HCT116 (cell line): ENCODE measurements at regions not wholly inside any gene's neighbourhood (a gene's known extent, or its start where the extent isn't known, plus 50 kb on each side); places are given as distances from the start of the nearest gene placed in this dataset.

Experiments
- ATAC-seq: fragments of 200-7000 bp; cut with Tn5 transposase; 2 replicates; pipeline ENCODE4 v1.9.1; 2020; ENCODE audit warnings: mild to moderate bottlenecking, moderate library complexity
- BruUV-seq: library from RNA; stranded (reverse); fragments of 400-500 nt; replicated peaks from 2 replicates; lab custom pipeline; 2021; lab: Mats Ljungman, UMichigan
- CTCF ChIA-PET: fragments of 300-600 bp; sonication (Branson Sonifier 250); formaldehyde crosslinking; loops from one replicate; lab custom pipeline; 2021; ENCODE audit warnings: antibody characterized with exemption; lab: Charles Lee
- POLR2A ChIA-PET: fragments of 300-600, 350-600 bp; sonication (Branson Sonifier 250); formaldehyde crosslinking; loops from one replicate; lab custom pipeline; 2021; ENCODE audit warnings: antibody characterized with exemption; lab: Charles Lee
- RAD21 ChIA-PET, 2 experiments: fragments of 300-600 bp; sonication (Branson Sonifier 250); formaldehyde crosslinking; loops; one replicate each; lab custom pipeline; 2023; ENCODE audit warnings: low total read pairs in 2 of 2; ENCODE audit not compliant: uncharacterized antibody in 2 of 2, unreplicated experiment in 2 of 2, low non-redundant PET in 1 of 2; lab: Charles Lee
- DNase-seq: peaks from one replicate; pipeline ENCODE4 v3.0.0-alpha.2; 2010; ENCODE audit warnings: low read depth, low spot score
- H2AFZ ChIP-seq: fragments of 200-600 bp; shearing (Covaris generic), sonication (generic); 2 replicates; pipeline ENCODE4 v1.6.1; 2017; ENCODE audit warnings: low read depth, mixed run types, mixed read lengths, antibody characterized with exemption, low read length; ENCODE audit not compliant: poor library complexity, severe bottlenecking
- H3K27ac ChIP-seq: 2 replicates; pipeline ENCODE4 v1.5.1; 2012; ENCODE audit warnings: low read depth, low read length
- H3K27me3 ChIP-seq: fragments of 200-600 bp; sonication (generic); 2 replicates; pipeline ENCODE4 v1.6.1; 2016; ENCODE audit warnings: mixed run types, low read length, mixed read lengths; ENCODE audit not compliant: insufficient read depth
- H3K36me3 ChIP-seq, 2 experiments: fragments of 200-500 bp in 1 of 2; fragments of 200-600 bp in 1 of 2; sonication (Bioruptor generic) in 1 of 2; sonication (generic) in 1 of 2; 2 replicates each; pipeline versions ENCODE4 v1.5.1 to v1.6.1; 2014 to 2016; ENCODE audit warnings: low read length in 2 of 2, inconsistent platforms in 1 of 2, mixed read lengths in 1 of 2, mixed run types in 1 of 2; ENCODE audit not compliant: insufficient read depth in 2 of 2, control insufficient read depth in 1 of 2
- H3K4me1 ChIP-seq, 2 experiments: fragments of 200-600 bp in 1 of 2; sonication (generic) in 1 of 2; 2 replicates each; pipeline versions ENCODE4 v1.5.1 to v1.6.1; 2012 to 2017; ENCODE audit warnings: low read length in 2 of 2, inconsistent platforms in 1 of 2, mild to moderate bottlenecking in 1 of 2, mixed read lengths in 1 of 2, mixed run types in 1 of 2, moderate library complexity in 1 of 2; ENCODE audit not compliant: insufficient read depth in 2 of 2, control insufficient read depth in 1 of 2
- H3K4me2 ChIP-seq: fragments of 200-600 bp; sonication (generic); 2 replicates; pipeline ENCODE4 v1.6.1; 2017; ENCODE audit warnings: mixed run types, low read length, mixed read lengths
- H3K4me3 ChIP-seq, 2 experiments: fragments of 200-600 bp in 1 of 2; sonication (generic) in 1 of 2; replicated peaks in 1 of 2; 2 replicates each; pipeline ENCODE4 v1.5.1; 2011 to 2016; ENCODE audit warnings: low read length in 2 of 2, control low read depth in 1 of 2, low read depth in 1 of 2, mild to moderate bottlenecking in 1 of 2, mixed read lengths in 1 of 2, mixed run types in 1 of 2
- H3K79me2 ChIP-seq: fragments of 200-600 bp; sonication (generic); 2 replicates; pipeline ENCODE4 v1.6.1; 2017; ENCODE audit warnings: mild to moderate bottlenecking, mixed run types, low read length, moderate library complexity, mixed read lengths; ENCODE audit not compliant: insufficient read depth
- H3K9ac ChIP-seq: fragments of 200-600 bp; sonication (generic); 2 replicates; pipeline ENCODE4 v1.6.1; 2016; ENCODE audit warnings: low read length, mixed read lengths
- H3K9me2 ChIP-seq: fragments of 200-600 bp; sonication (generic), shearing (Covaris generic); 2 replicates; pipeline ENCODE4 v1.6.1; 2017; ENCODE audit warnings: mixed run types, mild to moderate bottlenecking, moderate library complexity; ENCODE audit not compliant: insufficient read depth
- H3K9me3 ChIP-seq, 2 experiments: fragments of 200-500 bp in 1 of 2; fragments of 200-600 bp in 1 of 2; sonication (Bioruptor generic) in 1 of 2; sonication (generic) in 1 of 2; 2 replicates each; pipeline ENCODE4 v1.6.1; 2014 to 2017; ENCODE audit warnings: low read length in 2 of 2, mixed read lengths in 2 of 2, inconsistent platforms in 1 of 2, low read depth in 1 of 2, mild to moderate bottlenecking in 1 of 2, mixed run types in 1 of 2, moderate library complexity in 1 of 2; ENCODE audit not compliant: control insufficient read depth in 1 of 2, insufficient read depth in 1 of 2
- H4K20me1 ChIP-seq: fragments of 200-600 bp; sonication (generic), shearing (Covaris generic); 2 replicates; pipeline ENCODE4 v1.6.1; 2017; ENCODE audit warnings: mixed run types, mild to moderate bottlenecking, moderate library complexity; ENCODE audit not compliant: insufficient read depth
- CEBPB ChIP-seq: IDR thresholded peaks from 2 replicates; pipeline ENCODE4 v1.6.1; 2012; ENCODE audit warnings: low read depth
- EGR1 ChIP-seq: IDR thresholded peaks from 2 replicates; pipeline ENCODE4 v1.6.1; 2012; ENCODE audit warnings: low read depth
- ELF1 ChIP-seq: IDR thresholded peaks from 2 replicates; pipeline ENCODE4 v1.6.1; 2012; ENCODE audit warnings: low read depth, borderline replicate concordance
- EZH2 ChIP-seq: fragments of 200-600 bp; sonication (generic); IDR thresholded peaks from 2 replicates; pipeline ENCODE4 v1.6.1; 2017; ENCODE audit warnings: antibody characterized with exemption, mixed run types
- EZH2phosphoT487 ChIP-seq: fragments of 200-600 bp; IDR thresholded peaks from 2 replicates; pipeline ENCODE4 v1.6.1; 2018; ENCODE audit warnings: antibody characterized with exemption, borderline replicate concordance
- POLR2A ChIP-seq: IDR thresholded peaks from 2 replicates; pipeline ENCODE4 v1.7.0; 2011; ENCODE audit warnings: borderline replicate concordance; ENCODE audit not compliant: insufficient read depth, insufficient read length; ENCODE audit errors: extremely low read depth
- POLR2AphosphoS5 ChIP-seq: IDR thresholded peaks from 2 replicates; pipeline ENCODE4 v1.6.1; 2011; ENCODE audit warnings: mild to moderate bottlenecking, low read depth, low read length, moderate library complexity
- SIN3A ChIP-seq: IDR thresholded peaks from 2 replicates; pipeline ENCODE4 v1.6.1; 2012; ENCODE audit warnings: low read depth
- SP1 ChIP-seq: IDR thresholded peaks from 2 replicates; pipeline ENCODE4 v1.6.1; 2012; ENCODE audit warnings: low read depth
- SRF ChIP-seq: IDR thresholded peaks from 2 replicates; pipeline ENCODE4 v1.6.1; 2012; ENCODE audit warnings: low read depth
- YY1 ChIP-seq: IDR thresholded peaks from 2 replicates; pipeline ENCODE4 v1.6.1; 2011; ENCODE audit warnings: low read length, low read depth, moderate library complexity, mild to moderate bottlenecking; ENCODE audit not compliant: insufficient replicate concordance; ENCODE audit errors: extremely low read depth
- ZFX ChIP-seq: fragments of 450-650 bp; IDR thresholded peaks from 2 replicates; pipeline ENCODE4 v1.6.1; 2017
- ZNF274 ChIP-seq: fragments of 200-500 bp; sonication (Bioruptor generic); IDR thresholded peaks from 2 replicates; pipeline ENCODE4 v1.6.1; 2014; ENCODE audit warnings: mild to moderate bottlenecking, low read depth, low read length, inconsistent platforms
- intact Hi-C: fragments of 100-400 bp; cut with micrococcal nuclease; formaldehyde crosslinking; loops from 2 replicates; pipeline ENCODE4 v1.10.0; 2022
- TF ChIP-seq, protein P1 (sequence below): IDR thresholded peaks from 2 replicates; pipeline ENCODE4 v1.6.1; 2012
- TF ChIP-seq, protein P2 (sequence below): IDR thresholded peaks from 2 replicates; pipeline ENCODE4 v1.6.1; 2011; ENCODE audit warnings: mild to moderate bottlenecking, low read length, moderate library complexity; ENCODE audit not compliant: insufficient replicate concordance; ENCODE audit errors: extremely low read depth
- TF ChIP-seq, protein P3 (sequence below): IDR thresholded peaks from 2 replicates; pipeline ENCODE4 v1.6.1; 2012; ENCODE audit warnings: low read depth

DNA sequence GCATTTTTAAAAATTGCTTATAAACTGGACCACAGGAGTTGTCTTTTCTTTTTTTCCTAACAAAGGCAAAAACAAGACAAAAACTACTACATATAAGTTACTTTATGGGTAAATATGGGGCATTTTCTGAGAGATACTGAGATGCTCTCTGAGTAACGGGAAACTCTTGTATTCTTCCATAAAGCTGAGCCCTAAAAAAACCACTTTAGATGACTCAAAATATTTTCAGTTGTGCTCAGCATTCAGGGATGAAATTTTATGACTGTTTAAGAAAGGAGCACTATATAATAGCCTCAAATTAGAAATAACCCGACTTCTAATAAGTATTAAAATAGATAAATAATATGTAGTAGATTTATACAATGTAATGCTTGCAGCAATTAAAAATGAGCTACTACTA lies 644.5 kb downstream of the KCTD16 start:
- Histone ChIP-seq H3K4me1 (no peaks in the 10 kb centered on the region), H3K36me3 (no peaks in the 10 kb centered on the region), H3K27ac (no peak overlapping the region), H3K9me3 (no peaks in the 10 kb centered on the region), H3K9me2 (no peaks in the 10 kb centered on the region), H3K79me2 (no peaks in the 10 kb centered on the region), H4K20me1 (no peaks in the 10 kb centered on the region), H3K4me3 (no peak overlapping the region), H3K27me3 (peaks cover 5% of the 10 kb centered on the region; the same call in 1 of the 2 replicates), H3K9ac (no peak overlapping the region), H3K4me2 (no peak overlapping the region), H2AFZ (no peak overlapping the region)
- TF ChIP-seq POLR2AphosphoS5 (no peak), YY1 (no peak), EGR1 (no peak), ZFX (no peak), EZH2 (no peak)
- POLR2A ChIA-PET: no interaction called here
- CTCF ChIA-PET: no interaction called here
- DNase-seq: no peak
- intact Hi-C loops: no loop called here
- RAD21 ChIA-PET: no interaction called here
- no TSS peak for BruUV-seq
- ATAC-seq: no peak

DNA sequence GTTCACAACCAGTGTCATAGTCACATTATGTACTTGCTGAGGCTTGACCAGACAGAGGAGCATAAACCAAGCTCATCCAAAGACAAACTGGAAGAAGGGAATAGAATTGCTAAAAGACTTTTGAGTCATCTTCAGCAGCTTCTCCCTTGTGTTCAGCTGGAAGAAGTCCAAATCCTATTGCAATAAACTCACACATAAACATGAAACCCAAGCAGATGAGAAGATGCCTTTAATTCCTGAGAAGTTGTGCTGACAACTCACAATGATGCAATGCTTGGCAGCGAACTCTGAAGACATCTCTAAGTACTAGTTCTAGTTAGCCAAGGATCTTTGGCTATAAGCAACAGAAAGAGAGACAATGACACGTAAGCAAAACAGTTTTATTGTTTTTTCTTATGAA lies 642.1 kb downstream of the KCTD16 start:
- Histone ChIP-seq H3K4me2 (no peak overlapping the region), H4K20me1 (no peaks in the 10 kb centered on the region), H3K4me3 (no peak overlapping the region), H3K4me1 (no peaks in the 10 kb centered on the region), H3K27me3 (peaks cover 5% of the 10 kb centered on the region; the same call in 1 of the 2 replicates), H2AFZ (no peak overlapping the region), H3K27ac (no peak overlapping the region), H3K36me3 (no peaks in the 10 kb centered on the region), H3K9ac (no peak overlapping the region), H3K9me2 (no peaks in the 10 kb centered on the region), H3K79me2 (no peaks in the 10 kb centered on the region), H3K9me3 (no peaks in the 10 kb centered on the region)
- BruUV-seq: no TSS peak
- POLR2A ChIA-PET: no interaction called here
- intact Hi-C loops: no loop called here
- TF ChIP-seq, protein P1, sequence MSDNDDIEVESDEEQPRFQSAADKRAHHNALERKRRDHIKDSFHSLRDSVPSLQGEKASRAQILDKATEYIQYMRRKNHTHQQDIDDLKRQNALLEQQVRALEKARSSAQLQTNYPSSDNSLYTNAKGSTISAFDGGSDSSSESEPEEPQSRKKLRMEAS: no peak
- TF ChIP-seq CEBPB (no peak), SIN3A (no peak), SP1 (no peak), ZNF274 (no peak), SRF (no peak), YY1 (no peak), EZH2 (no peak), ELF1 (no peak), POLR2A (no peak), EZH2phosphoT487 (no peak)
- TF ChIP-seq, protein P2, sequence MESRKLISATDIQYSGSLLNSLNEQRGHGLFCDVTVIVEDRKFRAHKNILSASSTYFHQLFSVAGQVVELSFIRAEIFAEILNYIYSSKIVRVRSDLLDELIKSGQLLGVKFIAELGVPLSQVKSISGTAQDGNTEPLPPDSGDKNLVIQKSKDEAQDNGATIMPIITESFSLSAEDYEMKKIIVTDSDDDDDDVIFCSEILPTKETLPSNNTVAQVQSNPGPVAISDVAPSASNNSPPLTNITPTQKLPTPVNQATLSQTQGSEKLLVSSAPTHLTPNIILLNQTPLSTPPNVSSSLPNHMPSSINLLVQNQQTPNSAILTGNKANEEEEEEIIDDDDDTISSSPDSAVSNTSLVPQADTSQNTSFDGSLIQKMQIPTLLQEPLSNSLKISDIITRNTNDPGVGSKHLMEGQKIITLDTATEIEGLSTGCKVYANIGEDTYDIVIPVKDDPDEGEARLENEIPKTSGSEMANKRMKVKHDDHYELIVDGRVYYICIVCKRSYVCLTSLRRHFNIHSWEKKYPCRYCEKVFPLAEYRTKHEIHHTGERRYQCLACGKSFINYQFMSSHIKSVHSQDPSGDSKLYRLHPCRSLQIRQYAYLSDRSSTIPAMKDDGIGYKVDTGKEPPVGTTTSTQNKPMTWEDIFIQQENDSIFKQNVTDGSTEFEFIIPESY: no peak
- TF ChIP-seq, protein P3, sequence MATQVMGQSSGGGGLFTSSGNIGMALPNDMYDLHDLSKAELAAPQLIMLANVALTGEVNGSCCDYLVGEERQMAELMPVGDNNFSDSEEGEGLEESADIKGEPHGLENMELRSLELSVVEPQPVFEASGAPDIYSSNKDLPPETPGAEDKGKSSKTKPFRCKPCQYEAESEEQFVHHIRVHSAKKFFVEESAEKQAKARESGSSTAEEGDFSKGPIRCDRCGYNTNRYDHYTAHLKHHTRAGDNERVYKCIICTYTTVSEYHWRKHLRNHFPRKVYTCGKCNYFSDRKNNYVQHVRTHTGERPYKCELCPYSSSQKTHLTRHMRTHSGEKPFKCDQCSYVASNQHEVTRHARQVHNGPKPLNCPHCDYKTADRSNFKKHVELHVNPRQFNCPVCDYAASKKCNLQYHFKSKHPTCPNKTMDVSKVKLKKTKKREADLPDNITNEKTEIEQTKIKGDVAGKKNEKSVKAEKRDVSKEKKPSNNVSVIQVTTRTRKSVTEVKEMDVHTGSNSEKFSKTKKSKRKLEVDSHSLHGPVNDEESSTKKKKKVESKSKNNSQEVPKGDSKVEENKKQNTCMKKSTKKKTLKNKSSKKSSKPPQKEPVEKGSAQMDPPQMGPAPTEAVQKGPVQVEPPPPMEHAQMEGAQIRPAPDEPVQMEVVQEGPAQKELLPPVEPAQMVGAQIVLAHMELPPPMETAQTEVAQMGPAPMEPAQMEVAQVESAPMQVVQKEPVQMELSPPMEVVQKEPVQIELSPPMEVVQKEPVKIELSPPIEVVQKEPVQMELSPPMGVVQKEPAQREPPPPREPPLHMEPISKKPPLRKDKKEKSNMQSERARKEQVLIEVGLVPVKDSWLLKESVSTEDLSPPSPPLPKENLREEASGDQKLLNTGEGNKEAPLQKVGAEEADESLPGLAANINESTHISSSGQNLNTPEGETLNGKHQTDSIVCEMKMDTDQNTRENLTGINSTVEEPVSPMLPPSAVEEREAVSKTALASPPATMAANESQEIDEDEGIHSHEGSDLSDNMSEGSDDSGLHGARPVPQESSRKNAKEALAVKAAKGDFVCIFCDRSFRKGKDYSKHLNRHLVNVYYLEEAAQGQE: no peak
- DNase-seq (no peak), ATAC-seq (no peak)
- CTCF ChIA-PET: no interaction called here
- RAD21 ChIA-PET: no interaction called here
